22Rv1 (cell line): ENCODE measurements at regions not wholly inside any gene's neighbourhood (a gene's known extent, or its start where the extent isn't known, plus 50 kb on each side); places are given as distances from the start of the nearest gene placed in this dataset.
"Not testable (repeated sequence)": the region's sequence is repeated elsewhere in the genome, so short reads cannot be mapped to it uniquely, and the experiment has no call there.

Experiments
- CTCF ChIP-seq: fragments of 450-650 bp; IDR thresholded peaks from 2 replicates; pipeline ENCODE4 v1.5.1; 2017; ENCODE audit warnings: mild to moderate bottlenecking
- ZFX ChIP-seq: fragments of 450-650 bp; IDR thresholded peaks from 2 replicates; pipeline ENCODE4 v1.6.1; 2017; ENCODE audit warnings: antibody characterized with exemption, borderline replicate concordance

- not testable (repeated sequence) for TF ChIP-seq CTCF, ZFX
Observed at GRCh38 chr13:91057507-91057906, 290.0 kb upstream of the MIR17HG start.
